GM21526 (cell line): ENCODE measurements at regions not wholly inside any gene's neighbourhood (a gene's known extent, or its start where the extent isn't known, plus 50 kb on each side); places are given as distances from the start of the nearest gene placed in this dataset.
"Not testable (repeated sequence)": the region's sequence is repeated elsewhere in the genome, so short reads cannot be mapped to it uniquely, and the experiment has no call there.

ENCODE experiments used
- ATAC-seq: cut with Tn5 transposase; IDR thresholded peaks from one replicate; pipeline ENCODE4 v1.9.1; 2021; ENCODE audit warnings: moderate library complexity; ENCODE audit not compliant: unreplicated experiment, low FRiP score

DNA sequence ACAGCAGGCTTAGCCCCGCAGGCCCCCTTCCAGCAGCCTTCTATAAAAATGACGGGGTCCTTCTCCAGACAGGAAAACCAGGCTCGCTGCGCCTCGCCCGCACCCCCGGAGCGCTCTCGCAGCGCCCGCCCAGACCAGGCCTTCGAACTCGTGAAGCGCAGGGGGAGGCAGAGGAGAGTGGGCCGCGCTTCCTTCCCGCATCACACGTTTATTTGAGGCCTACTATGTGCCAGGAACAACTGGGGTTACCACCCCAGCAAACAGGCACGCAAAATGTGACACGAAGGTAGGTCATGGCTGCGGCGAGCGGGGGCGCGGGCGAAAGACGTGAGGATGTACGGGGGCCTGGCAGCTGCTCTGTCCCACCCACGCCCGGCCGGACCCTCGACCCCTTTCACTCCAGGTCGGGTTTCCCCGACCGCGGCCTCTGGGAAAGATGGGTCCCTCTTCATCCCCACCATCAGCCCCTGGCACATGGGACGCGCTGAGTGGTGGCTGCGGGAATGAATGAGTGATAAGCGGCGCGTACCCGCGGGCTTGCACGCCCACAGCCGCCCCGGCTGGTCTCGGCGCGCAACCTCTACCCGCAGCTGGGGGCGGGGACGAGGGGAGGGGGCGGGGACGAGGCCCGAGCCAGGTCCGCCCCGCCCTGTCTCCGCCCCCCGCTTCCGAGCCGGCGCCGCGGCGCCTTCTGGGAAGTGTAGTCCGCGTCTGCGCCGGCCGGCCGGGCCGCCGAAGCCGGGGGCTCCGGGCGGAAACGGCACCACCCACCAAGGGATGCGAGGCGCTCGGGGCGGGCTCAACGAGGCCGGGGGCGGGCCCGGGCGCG is 59.1 kb downstream of the ZNF467 start:
- ATAC-seq, result peak; percentile 92

DNA sequence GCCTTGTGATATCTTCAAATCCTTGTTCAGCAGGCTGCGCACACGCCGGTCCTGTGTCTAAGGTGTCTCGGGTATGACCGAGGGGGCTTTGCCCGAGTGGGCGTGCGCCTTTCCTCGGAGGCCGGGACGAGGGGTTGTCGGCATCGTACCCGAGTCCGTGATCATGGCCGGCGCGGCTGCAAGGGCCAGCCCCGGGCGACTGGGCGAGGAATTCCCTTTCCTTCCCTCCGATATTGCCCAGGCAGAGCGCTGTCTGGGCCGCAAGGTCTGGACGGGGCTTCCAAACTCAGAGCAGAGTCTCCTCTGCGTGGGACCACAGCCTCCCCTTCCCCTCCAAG is 59.7 kb downstream of the ZNF467 start:
- no peak for ATAC-seq

- no peak for ATAC-seq
Observed at GRCh38 chr7:149713061-149713730, 60.2 kb downstream of the ZNF467 start.

DNA sequence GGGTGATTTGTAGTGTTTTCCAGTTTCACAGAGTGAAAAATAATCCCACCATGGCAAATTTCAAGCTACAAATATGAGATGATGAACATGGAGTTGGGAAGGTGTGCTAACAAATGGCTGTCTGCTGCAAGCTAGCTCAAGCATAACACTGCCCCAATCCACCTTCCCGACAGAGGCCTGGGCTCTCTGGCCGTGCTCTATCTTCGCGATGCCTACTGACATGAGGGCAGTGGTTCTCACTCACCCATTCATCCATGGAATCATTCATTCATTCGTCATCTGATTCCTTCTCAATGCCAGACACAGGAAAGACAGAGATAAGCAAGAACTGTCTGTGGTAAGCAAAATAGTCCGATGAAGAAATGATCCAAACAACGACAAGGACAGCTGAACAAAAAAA is 65.4 kb downstream of the ZNF467 start:
- no peak for ATAC-seq

DNA sequence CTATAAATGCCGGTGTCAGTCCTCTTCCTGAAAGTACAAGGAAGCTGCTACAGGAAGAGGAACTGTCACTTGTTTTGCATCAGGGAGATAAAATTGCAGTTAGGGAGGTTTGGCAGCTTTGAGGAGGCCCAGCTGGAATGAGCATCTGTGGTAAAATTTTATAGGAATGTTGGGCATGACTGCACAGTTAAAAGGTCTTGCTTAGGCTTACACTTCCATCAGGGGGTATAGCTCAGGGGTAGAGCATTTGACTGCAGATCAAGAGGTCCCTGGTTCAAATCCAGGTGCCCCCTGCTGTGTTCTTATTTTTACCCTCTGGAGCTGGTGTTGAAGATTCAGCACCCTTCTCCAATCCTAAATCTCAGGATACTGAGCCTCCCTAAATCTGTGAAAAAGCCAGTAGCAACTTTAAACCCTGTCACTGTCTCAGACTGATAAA is 65.9 kb downstream of the ZNF467 start:
- no peak for ATAC-seq

DNA sequence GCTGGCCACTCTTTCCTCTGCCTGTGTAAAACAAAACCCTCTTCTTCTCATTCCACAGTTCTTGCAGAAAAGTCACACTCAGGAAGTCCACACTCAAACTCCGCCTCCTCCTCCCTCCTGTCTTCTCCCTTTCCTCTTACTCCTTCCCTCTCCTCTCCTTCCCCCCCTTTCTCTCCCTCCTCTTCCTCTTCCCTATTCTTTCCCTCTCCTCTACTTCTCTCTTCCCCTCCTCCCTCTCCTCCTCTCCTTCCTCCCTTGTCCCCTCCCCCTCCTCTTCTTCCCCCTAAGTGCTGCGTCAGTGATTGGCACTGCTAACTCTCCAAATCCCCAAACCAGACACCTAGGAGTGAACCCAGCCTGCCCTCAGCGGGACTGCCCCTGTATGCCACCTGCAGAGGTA is 67.0 kb downstream of the ZNF467 start:
- ATAC-seq, result no peak

- no peak for ATAC-seq
Observed at GRCh38 chr7:149704507-149704906, 68.9 kb downstream of the ZNF467 start.

- ATAC-seq, result no peak
Observed at GRCh38 chr7:149703044-149703650, 70.2 kb downstream of the ZNF467 start.

- ATAC-seq, result no peak
Observed at GRCh38 chr7:149701495-149702240, 71.7 kb downstream of the ZNF467 start.

DNA sequence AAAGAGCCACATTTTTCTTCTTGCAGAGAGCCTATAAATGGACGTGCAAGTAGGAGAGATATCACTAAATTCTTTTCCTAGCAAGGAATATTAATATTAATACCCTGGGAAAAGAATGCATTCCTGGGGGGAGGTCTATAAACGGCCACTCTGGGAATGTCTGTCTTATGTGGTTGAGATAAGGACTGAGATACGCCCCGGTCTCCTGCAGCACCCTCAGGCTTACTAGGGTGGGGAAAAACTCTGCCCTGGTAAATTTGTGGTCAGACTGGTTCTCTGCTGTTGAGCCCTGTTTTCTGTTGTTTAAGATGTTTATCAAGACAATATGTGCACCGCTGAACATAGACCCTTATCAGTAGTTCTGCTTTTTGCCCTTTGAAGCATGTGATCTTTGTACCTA is 75.6 kb downstream of the ZNF467 start:
- ATAC-seq, result not testable (repeated sequence)

DNA sequence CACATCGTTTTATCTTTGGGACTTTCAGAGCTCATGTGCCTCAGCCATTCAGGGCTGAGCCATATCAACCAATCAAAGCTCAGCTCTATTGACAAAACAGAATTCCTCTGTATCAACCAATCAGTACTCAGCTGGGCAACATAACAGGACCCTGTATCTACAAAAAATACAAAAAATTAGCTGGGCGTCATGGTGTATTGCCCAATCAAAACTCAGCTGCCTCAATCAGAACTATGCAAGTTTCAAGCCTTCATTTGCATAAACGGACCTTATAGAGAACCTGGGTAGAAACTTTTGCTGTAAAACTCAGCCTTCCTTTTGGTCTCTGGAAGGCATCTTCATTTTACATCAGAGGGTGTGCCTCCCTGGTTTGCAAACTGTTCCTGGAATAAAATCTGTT is 77.1 kb downstream of the ZNF467 start:
- no peak for ATAC-seq

DNA sequence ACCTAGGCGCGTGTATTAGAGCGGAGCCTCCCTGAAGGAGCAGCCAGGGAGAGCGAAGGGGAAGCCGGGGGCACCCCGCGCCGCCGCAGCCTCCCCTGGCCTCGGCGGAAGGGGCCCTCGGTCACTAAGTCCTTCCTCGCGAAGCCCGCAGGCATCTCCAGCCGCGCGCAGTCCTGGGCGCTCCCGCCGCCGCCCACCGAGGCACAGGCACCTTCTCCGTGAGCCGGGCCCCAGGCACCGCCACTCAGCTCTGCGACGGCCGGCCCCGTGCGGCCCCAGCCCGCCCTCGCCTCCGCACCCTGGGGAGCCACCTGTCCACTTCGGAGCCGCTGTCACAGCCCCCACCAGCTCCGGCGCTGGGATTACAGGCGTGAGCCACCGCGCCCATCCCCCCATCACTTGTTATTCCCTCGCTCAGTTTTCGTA is 80.8 kb downstream of the ZNF467 start:
- no peak for ATAC-seq

GRCh38 chr7:149692056-149692455 is 81.3 kb downstream of the ZNF467 start:
- no peak for ATAC-seq

DNA sequence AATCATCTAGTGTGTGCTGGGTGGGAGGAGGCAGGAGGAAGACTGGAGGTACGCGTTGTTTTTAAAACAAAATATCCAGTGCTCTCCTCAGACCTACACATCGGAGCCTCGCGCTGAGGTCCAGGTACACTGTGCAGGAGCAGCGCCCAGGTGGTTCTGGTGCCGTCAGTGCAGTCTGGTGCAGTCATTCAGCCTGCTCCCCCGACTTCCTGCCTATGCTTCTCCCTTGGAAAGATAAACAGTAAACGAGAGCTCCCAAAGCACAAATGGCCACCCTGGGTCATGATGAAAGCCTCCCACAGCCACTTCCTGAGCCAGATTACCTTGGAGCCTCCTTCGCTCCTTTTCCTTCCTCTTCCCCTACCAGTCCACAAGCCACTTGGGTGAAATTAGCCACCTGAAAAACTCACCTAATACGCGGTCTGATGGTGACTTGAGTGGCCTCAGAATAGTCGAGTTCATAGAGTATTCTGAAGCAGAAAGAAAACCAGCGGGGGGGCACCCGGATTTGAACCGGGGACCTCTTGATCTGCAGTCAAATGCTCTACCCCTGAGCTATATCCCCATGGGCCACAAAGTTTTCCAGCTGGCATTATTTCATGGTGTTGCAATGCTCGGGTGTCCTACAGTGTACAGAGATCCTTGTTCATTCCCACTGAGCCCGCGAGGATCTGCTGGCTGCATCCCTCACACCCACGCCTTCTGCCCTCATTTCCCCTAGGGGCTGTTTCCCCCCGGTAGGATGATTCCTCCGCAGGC is 82.5 kb downstream of the ZNF467 start:
- ATAC-seq, result no peak

DNA sequence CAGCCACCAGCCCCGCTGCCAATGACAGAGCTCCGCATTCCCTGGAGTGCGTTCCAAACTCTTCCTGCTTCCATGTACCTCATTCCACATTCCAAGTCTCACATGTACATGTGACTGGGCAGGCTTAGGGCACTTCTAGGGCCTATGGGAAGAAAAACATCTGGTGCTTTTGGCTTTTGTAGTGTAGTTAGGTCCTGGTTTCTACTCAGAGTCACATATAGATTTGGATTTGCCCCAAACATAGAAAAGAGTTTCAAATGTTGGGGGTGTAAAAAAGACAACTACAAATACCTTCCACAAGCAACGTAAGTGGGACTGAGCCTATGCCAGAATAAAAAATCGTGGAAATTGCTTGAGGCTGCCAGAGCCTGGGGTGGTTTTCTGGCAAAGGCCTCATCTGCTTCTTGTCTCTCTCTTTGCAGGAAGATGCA is 84.1 kb downstream of the ZNF467 start:
- ATAC-seq, result no peak

DNA sequence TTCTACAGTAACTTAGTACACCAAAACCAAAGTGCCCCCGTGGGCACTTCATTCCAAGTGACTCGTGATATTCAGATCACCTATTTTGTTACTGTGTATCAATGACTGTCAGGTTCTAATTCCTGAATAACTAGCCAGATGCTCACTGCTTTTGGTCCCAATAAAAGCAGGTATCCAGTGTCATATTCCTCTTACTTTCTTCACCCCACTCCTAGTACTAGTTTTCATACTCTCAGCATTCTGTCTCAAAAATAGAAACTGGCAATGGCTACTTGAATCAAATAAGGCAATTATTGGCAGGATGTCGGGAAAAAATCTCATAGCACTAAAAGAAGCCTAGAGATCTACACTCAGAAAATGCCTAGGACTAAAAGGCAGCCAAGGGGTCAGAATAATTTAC is 84.6 kb downstream of the ZNF467 start:
- no peak for ATAC-seq

DNA sequence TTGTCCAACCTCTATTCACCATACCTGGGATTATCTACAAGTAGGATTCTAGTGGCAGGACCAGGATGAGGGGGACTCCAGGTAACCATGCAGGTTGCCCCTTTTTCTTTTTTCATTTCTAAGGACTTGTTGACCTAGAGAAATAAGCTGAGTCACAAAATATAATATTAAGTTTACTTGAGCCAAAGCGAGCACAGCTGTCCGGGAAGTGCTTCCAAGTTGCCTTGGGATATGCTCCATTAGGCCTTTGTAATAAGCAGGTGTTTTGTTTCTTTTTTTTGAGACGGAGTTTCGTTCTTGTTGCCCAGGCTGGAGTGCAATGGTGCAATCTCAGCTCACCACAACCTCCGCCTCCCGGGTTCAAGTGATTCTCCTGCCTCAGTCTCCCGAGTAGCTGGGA is 85.6 kb downstream of the ZNF467 start:
- ATAC-seq, result not testable (repeated sequence)

DNA sequence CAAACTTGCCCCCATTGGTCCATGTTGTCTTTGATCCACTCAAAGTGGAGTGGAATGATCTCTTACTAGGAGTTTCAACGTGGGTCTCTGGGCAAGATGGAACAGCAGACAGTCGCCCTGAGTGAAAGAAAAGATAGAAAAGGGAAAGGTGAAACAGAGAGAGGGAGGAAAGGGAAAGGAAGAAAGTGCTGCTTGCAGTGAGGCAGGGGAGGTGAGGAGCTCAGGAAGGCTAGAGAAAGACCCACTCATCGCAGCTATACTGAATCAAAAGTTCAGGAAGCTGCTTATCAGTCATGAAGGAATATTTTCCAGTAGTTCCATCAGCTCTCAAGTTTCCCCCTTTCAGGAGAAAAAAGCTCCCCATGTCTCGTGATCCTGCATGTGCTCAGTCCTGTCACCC is 86.9 kb downstream of the ZNF467 start:
- ATAC-seq, result no peak

DNA sequence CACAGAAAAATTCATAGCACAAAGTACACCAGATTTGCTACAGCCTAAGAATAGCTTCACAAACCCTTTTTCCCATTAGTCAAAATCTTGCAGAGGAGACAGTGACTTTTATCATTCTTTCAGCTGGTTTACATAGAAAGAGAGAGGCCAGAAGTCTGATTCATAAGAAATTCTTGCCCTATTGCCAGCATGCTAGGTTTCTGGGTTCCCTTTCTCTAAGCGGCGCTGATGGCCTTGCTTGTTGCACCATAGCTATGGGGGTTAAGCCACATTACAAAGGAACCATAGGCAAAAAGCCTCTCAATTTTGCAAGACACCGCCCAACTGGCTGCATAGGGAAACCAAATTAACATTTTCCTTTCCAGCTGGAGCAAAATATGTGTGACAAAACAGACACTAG is 87.4 kb downstream of the ZNF467 start:
- ATAC-seq, result no peak

- ATAC-seq, result no peak
Observed at GRCh38 chr7:149685455-149685854, 87.9 kb downstream of the ZNF467 start.
